ENCODE measurements at regions not wholly inside any gene's neighbourhood (a gene's known extent, or its start where the extent isn't known, plus 50 kb on each side); places are given as distances from the start of the nearest gene placed in this dataset.

DNA sequence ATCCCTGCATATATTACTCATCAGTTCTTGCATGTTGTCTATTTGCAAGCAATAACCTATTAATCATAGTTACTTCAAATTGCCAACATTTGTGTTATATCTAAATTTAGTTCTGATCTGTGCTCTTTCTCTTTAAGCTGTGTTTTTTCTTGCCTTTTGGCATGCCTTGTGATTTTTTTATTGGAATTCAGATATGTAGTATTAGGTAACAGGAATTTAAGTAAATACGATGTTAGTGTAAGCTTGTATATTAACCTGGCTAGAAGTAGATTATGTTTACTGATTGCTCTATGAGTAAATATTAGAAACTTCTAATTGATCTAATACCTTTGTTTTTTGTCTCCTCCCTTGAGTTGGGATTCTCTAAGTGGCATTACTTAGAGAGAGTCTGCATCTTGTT is 718.9 kb upstream of the POT1 start (continued):
- TF ChIP-seq, protein P1, sequence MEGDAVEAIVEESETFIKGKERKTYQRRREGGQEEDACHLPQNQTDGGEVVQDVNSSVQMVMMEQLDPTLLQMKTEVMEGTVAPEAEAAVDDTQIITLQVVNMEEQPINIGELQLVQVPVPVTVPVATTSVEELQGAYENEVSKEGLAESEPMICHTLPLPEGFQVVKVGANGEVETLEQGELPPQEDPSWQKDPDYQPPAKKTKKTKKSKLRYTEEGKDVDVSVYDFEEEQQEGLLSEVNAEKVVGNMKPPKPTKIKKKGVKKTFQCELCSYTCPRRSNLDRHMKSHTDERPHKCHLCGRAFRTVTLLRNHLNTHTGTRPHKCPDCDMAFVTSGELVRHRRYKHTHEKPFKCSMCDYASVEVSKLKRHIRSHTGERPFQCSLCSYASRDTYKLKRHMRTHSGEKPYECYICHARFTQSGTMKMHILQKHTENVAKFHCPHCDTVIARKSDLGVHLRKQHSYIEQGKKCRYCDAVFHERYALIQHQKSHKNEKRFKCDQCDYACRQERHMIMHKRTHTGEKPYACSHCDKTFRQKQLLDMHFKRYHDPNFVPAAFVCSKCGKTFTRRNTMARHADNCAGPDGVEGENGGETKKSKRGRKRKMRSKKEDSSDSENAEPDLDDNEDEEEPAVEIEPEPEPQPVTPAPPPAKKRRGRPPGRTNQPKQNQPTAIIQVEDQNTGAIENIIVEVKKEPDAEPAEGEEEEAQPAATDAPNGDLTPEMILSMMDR (conservative IDR thresholded peaks at IDR 0.05; ENCODE audit: low read depth in 2 of 2) = no peak

DNA sequence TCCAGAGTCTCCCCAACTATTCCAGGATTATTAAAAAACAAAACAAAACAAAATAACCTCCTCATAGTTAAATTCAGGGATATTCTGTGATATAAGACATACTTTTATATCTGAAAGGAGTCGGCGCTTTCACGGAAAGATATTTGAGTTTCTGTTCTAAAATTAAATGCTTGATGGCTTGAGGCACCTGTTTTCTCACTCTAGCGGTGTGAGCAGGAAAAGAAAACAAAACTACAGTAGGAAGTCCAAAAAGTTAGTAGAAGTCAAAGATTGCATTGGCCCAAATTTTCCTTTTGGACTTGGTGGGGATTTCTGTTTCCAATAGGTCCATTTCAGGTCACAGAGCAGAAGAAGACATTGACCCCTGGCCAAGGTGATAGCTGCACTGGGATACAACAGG is 716.1 kb upstream of the POT1 start:
- Histone ChIP-seq H3K79me2 (replicated peaks; ENCODE audit: insufficient read depth) (no peaks in the 10 kb centered on the region), H2AFZ (no peak overlapping the region), H3K4me3 (no peak overlapping the region), H3K4me1 (ENCODE audit: insufficient read depth) (no peaks in the 10 kb centered on the region), H3K36me3 (ENCODE audit: insufficient read depth) (no peaks in the 10 kb centered on the region), H4K20me1 (replicated peaks; ENCODE audit: insufficient read depth) (no peaks in the 10 kb centered on the region), H3K4me2 (no peak overlapping the region), H3K9me2 (ENCODE audit: insufficient read depth) (no peaks in the 10 kb centered on the region), H3K27ac (ENCODE audit: low read depth) (no peak overlapping the region), H3F3A (replicated peaks; ENCODE audit: low read depth) (no peaks in the 10 kb centered on the region), H3K27me3 (ENCODE audit: insufficient read depth) (no peaks in the 10 kb centered on the region)
- H3K36me3 Mint-ChIP-seq (ENCODE audit: low read depth) = no peaks in the 10 kb centered on the region
- no peaks in the 10 kb centered on the region for H3K9me3 Mint-ChIP-seq
- H3K27ac Mint-ChIP-seq = no peak overlapping the region
- H3K27me3 Mint-ChIP-seq (ENCODE audit: insufficient read depth, low read depth, poor library complexity) = no peaks in the 10 kb centered on the region
- ATAC-seq = no peak
- no peak for DNase-seq (ENCODE audit: low spot score)
- H3K4me3 Mint-ChIP-seq = no peak overlapping the region
- H3K4me1 Mint-ChIP-seq = peaks cover 9% of the 10 kb centered on the region; the same call in 1 of the 3 replicates
- TF ChIP-seq, protein P2, sequence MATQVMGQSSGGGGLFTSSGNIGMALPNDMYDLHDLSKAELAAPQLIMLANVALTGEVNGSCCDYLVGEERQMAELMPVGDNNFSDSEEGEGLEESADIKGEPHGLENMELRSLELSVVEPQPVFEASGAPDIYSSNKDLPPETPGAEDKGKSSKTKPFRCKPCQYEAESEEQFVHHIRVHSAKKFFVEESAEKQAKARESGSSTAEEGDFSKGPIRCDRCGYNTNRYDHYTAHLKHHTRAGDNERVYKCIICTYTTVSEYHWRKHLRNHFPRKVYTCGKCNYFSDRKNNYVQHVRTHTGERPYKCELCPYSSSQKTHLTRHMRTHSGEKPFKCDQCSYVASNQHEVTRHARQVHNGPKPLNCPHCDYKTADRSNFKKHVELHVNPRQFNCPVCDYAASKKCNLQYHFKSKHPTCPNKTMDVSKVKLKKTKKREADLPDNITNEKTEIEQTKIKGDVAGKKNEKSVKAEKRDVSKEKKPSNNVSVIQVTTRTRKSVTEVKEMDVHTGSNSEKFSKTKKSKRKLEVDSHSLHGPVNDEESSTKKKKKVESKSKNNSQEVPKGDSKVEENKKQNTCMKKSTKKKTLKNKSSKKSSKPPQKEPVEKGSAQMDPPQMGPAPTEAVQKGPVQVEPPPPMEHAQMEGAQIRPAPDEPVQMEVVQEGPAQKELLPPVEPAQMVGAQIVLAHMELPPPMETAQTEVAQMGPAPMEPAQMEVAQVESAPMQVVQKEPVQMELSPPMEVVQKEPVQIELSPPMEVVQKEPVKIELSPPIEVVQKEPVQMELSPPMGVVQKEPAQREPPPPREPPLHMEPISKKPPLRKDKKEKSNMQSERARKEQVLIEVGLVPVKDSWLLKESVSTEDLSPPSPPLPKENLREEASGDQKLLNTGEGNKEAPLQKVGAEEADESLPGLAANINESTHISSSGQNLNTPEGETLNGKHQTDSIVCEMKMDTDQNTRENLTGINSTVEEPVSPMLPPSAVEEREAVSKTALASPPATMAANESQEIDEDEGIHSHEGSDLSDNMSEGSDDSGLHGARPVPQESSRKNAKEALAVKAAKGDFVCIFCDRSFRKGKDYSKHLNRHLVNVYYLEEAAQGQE (IDR thresholded peaks at IDR 0.05; ENCODE audit: unreplicated experiment) = no peak
- TF ChIP-seq, protein P3, sequence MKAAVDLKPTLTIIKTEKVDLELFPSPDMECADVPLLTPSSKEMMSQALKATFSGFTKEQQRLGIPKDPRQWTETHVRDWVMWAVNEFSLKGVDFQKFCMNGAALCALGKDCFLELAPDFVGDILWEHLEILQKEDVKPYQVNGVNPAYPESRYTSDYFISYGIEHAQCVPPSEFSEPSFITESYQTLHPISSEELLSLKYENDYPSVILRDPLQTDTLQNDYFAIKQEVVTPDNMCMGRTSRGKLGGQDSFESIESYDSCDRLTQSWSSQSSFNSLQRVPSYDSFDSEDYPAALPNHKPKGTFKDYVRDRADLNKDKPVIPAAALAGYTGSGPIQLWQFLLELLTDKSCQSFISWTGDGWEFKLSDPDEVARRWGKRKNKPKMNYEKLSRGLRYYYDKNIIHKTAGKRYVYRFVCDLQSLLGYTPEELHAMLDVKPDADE (IDR thresholded peaks at IDR 0.05) = no peak
- TF ChIP-seq POLR2AphosphoS5 (IDR thresholded peaks at IDR 0.05; ENCODE audit: low read depth) (no peak), EZH2 (IDR thresholded peaks at IDR 0.05; ENCODE audit: low read depth, unreplicated experiment) (no peak), ZNF331 (CRISPR knock-in tag; IDR thresholded peaks at IDR 0.05; ENCODE audit: low read depth) (no peak), NANOG (IDR thresholded peaks at IDR 0.05; ENCODE audit: borderline replicate concordance) (no peak), EZH2phosphoT487 (IDR thresholded peaks at IDR 0.05; ENCODE audit: unreplicated experiment) (no peak), JUNB (IDR thresholded peaks at IDR 0.05; ENCODE audit: unreplicated experiment) (no peak), STAT1 (IDR thresholded peaks at IDR 0.05; ENCODE audit: unreplicated experiment) (no peak), CREB1 (CRISPR knock-in tag; IDR thresholded peaks at IDR 0.05; ENCODE audit: low read depth) (no peak)
- TF ChIP-seq, protein P4, sequence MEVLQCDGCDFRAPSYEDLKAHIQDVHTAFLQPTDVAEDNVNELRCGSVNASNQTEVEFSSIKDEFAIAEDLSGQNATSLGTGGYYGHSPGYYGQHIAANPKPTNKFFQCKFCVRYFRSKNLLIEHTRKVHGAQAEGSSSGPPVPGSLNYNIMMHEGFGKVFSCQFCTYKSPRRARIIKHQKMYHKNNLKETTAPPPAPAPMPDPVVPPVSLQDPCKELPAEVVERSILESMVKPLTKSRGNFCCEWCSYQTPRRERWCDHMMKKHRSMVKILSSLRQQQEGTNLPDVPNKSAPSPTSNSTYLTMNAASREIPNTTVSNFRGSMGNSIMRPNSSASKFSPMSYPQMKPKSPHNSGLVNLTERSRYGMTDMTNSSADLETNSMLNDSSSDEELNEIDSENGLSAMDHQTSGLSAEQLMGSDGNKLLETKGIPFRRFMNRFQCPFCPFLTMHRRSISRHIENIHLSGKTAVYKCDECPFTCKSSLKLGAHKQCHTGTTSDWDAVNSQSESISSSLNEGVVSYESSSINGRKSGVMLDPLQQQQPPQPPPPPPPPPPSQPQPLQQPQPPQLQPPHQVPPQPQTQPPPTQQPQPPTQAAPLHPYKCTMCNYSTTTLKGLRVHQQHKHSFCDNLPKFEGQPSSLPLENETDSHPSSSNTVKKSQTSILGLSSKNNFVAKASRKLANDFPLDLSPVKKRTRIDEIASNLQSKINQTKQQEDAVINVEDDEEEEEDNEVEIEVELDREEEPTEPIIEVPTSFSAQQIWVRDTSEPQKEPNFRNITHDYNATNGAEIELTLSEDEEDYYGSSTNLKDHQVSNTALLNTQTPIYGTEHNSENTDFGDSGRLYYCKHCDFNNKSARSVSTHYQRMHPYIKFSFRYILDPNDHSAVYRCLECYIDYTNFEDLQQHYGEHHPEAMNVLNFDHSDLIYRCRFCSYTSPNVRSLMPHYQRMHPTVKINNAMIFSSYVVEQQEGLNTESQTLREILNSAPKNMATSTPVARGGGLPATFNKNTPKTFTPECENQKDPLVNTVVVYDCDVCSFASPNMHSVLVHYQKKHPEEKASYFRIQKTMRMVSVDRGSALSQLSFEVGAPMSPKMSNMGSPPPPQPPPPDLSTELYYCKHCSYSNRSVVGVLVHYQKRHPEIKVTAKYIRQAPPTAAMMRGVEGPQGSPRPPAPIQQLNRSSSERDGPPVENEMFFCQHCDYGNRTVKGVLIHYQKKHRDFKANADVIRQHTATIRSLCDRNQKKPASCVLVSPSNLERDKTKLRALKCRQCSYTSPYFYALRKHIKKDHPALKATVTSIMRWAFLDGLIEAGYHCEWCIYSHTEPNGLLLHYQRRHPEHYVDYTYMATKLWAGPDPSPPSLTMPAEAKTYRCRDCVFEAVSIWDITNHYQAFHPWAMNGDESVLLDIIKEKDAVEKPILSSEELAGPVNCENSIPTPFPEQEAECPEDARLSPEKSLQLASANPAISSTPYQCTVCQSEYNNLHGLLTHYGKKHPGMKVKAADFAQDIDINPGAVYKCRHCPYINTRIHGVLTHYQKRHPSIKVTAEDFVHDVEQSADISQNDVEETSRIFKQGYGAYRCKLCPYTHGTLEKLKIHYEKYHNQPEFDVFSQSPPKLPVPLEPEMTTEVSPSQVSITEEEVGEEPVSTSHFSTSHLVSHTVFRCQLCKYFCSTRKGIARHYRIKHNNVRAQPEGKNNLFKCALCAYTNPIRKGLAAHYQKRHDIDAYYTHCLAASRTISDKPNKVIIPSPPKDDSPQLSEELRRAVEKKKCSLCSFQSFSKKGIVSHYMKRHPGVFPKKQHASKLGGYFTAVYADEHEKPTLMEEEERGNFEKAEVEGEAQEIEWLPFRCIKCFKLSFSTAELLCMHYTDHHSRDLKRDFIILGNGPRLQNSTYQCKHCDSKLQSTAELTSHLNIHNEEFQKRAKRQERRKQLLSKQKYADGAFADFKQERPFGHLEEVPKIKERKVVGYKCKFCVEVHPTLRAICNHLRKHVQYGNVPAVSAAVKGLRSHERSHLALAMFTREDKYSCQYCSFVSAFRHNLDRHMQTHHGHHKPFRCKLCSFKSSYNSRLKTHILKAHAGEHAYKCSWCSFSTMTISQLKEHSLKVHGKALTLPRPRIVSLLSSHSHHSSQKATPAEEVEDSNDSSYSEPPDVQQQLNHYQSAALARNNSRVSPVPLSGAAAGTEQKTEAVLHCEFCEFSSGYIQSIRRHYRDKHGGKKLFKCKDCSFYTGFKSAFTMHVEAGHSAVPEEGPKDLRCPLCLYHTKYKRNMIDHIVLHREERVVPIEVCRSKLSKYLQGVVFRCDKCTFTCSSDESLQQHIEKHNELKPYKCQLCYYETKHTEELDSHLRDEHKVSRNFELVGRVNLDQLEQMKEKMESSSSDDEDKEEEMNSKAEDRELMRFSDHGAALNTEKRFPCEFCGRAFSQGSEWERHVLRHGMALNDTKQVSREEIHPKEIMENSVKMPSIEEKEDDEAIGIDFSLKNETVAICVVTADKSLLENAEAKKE (CRISPR knock-in tag; IDR thresholded peaks at IDR 0.05) = no peak

Measured in GM23338 (cell line).